GM10847 (cell line): ENCODE measurements at regions not wholly inside any gene's neighbourhood (a gene's known extent, or its start where the extent isn't known, plus 50 kb on each side); places are given as distances from the start of the nearest gene placed in this dataset.

ENCODE experiments used
- POLR2A ChIP-seq: IDR thresholded peaks from 2 replicates; pipeline ENCODE4 v1.6.1; 2011; ENCODE audit not compliant: insufficient read length; ENCODE audit errors: extremely low read depth

DNA sequence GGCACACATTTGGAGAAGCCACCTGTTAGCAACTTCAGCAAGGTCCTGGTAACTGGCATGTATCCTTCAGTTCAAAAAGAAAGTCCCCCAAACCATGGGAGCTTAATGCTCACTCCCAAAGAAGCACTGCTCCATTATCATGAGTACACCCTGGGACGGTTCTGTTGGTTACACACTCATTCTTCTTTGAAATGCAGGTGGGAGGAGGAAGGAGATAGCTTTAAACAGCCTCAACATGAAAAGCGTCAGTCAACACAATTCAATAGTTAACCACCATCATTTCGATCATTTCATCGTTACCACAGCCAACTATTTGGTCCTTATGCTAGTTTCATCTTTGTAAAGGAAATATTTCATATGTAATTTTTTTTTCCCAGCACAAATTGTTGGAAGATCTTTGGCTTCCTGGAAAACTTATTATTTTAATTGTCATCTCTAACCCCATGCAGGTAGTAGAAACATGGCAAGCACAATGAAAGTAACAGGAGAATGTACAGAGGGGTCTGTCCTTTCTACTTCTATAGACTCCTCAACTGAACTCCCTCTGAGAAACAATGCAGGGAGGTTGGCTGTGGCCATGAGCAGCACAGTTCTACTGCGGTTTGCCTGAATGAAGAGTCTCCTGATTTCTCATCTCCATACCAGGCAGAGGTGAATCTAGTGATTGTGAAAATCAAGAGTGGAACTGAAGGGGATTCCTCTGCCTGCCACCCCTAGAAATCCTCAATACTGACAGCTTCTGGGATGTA is 196.4 kb upstream of the FOXN3 start:
- TF ChIP-seq POLR2A: no peak

DNA sequence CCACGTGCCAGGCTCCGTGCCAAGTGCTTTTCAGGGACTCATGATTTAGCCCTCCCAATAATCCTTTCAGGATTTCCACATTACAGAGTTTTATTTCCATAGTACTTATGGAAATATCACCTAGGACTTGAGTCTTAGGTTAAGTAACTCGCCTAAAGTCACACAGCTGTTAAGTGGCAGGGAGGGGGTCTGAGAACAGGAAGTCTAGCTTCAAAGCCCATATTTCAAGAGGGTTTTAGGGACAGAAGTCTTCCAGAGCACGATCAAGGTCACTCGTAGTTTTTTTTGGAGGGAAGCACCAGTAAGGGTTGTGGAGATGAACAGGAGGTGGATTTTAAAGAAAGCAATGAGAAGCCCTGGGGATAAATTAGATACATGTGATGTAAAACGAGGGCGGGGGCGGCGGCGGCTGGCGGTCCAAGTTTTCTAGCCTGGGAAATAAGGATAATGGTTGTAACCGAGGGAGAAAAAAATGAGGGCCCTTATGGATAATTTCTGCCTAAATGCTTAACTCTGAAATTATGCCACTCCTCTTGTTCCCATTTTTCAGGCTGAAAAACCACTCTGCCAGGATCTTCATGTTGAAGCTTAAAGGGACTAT is 192.6 kb upstream of the FOXN3 start:
- no peak for TF ChIP-seq POLR2A

DNA sequence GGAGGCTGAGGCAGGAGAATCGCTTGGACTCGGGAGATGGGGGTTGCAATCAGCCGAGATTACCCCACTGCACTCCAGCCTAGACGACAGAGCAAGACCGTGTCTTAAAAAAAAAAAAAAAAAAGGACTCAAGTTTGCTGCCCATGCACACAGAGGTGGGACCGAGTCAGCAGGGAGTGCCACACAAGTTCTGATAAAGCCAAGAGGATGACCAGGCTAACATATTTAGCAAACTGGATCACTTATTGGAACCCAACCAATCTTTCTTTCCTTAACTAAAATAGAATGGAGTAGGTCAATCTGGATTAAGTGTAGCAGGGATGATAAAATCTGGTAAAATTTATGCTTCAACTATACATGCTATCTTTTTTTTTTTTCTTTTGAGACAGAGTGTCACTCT is 190.4 kb upstream of the FOXN3 start:
- no peak for TF ChIP-seq POLR2A

DNA sequence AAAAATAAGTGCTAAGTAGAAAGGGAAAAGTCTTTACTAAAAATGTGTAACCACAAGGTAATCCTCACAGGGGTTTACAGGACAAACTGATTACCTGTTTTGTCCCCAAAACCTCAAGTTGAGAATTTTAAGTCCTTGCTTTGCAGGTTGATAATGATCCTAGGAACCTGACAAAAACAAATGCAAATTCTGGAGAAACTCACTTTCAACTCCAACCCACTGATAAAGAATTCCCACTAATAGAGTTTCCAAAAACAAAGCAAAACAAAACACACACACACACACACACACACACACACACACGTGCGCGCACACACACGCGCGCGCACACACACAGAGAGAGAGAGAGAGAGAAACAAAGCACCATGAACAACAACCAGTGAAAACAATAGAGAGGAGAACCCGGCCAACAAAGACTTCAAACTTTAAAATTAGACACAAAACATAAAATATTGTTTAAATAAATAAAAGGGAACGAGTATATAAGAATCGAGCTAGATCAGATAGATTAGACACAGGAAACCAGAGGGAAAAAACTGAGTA is 187.0 kb upstream of the FOXN3 start:
- TF ChIP-seq POLR2A: no peak

DNA sequence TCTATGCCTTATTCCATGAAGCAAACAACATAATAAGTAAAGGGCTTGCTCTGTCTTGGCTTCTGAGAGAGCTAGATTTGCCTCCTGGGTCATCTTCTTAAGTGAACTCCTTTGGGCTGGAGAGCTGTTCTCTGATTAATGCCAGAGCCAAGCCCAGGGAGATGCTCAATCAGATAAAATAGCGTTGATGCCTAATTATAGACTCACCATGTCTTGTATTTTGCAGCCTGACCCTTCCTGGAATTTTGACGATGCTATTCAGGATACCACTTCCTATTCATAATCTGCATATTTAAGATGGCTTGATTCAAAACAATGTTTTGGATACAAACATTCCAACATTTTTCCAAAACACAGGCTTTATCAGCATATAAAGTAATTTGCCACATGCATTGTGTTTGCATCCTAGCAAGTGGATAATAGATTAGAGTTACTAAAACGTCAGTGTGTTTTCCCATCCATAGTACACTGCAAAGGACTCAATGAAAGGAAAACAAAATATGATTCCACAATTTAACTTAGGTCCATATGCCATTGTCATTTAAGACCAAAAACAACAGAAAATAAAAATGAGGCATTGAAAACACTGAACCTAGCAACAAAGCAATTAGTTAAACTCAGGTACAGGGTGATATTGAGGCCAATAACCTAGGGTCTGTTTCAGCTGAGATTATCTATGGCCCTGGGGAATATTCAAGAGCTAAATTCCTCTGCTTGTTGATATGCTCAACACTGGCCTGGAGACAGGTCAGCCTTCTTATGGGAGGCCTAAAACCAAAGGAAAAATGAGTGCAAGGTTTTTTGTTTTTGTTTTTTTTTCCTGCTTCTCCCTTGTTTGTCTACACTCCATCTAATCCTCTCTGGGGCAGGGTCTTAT is 184.2 kb upstream of the FOXN3 start:
- no peak for TF ChIP-seq POLR2A

DNA sequence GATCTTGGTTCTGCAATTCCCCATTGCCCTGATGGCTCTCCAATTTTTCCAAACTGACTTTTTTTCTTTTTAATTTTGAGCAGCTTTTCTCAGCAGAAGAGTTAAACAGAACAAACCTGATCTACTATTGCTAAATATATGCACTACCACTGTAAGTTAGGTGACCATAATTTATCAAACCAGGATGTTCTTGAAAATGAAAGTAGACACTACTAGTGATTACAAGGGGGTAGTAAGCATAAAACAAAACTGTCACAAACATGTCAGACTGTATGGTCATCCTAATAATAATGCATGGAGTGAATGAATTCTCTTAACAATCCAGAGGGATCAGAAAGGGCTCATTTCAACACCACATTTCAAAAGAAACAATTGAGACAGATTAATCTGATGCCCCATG is 183.0 kb upstream of the FOXN3 start:
- no peak for TF ChIP-seq POLR2A

DNA sequence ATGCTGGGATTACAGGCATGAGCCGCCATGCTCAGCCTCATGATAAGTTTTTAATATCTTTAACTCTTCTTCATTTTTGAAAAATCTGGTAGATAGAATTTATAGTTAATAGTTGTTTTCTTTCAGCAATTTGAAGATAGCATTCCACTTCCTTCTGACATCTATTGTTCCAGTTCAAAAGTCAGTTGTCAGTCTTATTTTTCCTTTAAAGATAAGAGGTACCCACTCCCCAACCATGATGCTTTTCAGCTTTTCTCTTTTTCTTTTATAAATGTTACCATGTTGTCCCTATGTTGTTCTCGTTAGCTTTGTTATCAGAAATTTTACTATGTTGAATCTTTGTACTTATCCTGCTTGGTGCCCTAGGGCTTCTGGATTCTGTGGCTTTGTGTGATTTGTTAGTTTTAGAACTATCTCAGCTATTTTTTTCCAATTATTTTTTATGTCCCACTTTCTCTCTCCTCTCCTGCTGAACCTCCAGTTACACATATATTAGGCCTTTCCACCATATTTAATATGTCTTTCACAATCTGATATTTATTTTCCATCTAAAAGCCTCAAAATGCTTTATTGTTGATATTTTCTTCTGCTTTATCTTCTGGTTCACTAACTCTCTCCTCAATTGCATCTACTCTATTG is 181.6 kb upstream of the FOXN3 start:
- TF ChIP-seq POLR2A: no peak

DNA sequence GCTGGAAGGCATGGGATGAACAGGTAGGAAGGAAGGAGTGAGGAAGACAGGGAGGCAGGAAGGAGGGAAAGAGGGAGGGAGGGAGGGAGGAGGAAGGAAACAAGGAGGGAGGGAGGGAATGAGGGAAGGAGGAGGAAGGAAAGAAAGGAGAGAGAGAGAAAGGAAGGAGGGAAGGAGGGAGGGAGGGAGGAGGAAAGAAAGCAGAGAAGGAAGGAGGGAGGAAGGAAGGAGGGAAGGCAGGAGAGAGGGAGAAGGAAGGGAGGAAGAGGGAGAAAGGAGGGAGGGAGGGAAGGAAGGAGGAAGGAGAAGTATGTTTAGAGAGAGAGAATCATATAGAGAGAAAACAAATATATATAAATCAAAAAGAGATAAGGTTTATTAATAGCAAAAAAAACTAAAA is 175.9 kb upstream of the FOXN3 start:
- no peak for TF ChIP-seq POLR2A

DNA sequence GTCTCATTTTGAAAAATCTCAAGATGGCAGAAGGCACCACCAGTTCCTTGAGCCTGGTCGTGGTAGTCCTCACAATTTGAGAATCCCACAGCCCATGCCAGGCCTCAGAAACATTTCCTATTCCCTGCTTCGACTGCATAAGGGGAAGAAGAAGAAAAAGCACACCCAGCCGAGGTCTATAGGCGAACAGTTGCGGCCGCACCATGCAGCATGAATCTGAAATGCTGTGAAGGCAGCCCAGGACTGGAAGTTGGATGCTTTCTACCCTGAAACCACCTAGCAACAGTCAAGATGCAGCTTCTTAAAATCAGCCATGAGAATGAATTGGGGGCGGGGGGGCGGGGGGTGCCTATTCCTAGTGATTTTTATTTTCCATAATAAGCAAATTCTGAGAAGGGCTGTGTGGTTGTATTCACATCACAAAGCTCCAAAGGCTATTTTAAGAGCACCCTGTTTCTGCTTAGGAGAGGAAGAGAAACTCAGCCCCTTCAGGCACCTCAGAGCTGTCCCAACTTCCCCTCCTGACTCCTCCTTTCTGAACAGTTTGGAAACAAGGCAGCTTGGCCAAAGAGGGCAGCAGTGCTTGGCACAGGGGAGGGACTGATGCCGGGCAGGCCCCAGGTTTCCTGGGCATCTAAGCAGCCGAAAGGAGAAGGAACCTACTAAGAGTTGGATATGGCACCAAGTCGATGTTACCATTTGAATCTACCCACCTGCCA is 172.5 kb upstream of the FOXN3 start:
- TF ChIP-seq POLR2A: no peak

DNA sequence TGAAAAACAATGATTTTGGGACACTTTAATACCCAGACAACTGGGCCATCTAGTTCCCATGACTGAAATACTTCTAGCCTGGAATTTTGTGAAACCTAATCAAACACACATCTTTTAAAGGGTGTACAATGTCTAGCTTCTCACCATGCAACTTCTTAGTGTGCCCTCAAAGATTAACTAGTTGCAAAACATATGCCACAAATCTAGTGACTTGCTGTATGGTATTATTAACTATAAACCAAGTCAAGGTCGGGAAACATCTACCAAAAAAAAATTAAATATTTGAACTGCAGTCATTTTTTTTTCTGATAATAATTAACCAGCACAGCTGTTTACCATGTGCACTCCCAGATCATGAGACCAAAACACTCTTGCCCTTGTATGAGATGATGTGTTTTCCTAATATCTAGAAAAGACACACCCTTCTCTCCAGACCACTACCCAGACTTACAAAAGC is 171.8 kb upstream of the FOXN3 start:
- no peak for TF ChIP-seq POLR2A

DNA sequence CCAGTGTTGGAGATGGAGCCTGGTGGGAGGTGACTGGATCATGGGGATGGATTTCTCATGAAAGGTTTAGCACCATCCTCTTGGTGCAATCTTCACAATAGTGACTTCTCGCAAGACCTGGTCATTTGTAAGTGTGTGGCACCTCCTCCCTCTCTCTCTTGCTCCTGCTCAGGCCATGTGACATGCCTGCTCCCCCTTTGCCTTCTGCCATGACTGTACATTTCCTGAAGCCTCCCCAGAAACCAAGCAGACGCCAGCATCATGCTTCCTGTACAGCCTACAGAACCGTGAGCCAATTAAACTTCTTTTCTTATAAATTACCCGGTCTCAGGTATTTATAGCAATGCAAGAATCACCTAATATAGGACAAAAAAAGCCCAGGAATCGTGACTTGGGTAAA is 171.0 kb upstream of the FOXN3 start:
- no peak for TF ChIP-seq POLR2A

DNA sequence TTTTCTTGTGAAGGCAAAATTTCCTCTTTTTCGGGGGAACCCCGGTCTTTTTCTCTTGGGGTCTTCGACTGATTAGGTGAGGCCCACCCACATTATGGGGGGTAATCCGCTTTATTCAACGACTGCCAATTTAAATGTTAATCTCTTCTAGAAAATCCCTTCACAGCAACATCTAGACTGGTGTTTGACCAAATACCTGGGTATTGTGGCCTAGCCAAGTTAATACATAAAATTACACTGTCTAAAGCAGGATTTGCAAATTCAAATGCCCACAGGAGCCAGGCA is 170.0 kb upstream of the FOXN3 start:
- TF ChIP-seq POLR2A: no peak

DNA sequence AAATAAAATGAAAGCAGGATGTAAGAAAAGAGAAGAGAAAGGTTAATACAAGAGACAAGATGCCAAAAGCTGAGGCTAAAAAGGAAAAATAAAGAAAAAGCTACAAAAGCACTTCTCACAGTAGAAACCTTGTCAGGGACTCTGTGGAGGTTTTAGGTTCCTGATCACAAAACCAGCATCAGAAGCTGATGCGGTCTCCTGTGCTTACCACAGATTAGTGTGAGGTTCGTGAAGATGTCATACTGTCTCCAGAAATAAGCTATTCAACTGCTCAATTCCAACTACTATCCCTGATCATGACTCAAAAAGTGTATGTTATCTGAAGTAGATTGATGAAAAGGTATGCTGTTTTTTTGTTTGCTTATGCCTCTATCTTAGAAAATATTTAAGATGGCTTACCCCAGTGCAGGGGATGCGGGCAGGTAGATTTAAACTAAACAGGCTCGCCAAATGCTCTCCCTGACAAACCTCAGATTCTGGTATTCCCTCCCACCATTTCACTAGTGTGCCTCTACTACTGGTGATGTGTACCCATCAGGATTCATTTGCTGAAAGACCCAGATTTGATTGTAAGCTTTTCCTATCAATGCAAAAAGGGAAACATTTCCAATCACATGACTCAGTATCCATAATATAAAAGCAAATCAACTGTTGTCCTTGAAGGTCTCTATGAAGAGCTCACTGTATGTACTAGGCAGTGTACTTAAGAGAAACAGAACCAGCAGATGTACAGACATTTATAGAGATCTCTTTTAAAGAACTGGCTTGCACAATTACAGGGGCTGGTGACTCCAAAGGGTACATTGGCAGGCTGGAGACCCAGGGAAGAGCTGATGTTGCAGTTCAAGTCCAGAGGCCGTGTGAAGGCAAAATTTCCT is 169.5 kb upstream of the FOXN3 start:
- TF ChIP-seq POLR2A: no peak

DNA sequence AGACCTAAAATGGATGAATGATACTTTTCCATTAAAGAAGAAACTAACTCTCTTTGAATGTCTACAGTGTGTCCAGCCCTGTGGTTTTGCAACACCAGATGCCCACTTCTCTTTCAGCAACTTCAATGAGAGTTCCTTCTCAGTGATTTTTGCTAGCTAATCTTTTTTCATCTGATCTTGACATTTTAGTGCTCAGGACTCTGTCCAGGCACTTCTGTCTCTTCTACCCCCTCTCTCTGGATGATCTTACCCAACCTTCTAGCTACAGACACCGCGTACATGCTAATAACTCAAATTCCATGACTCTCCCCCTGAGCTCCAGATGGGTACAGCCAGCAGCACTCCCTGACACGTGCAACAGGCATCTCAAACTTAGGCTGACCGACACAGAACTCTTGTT is 161.1 kb upstream of the FOXN3 start:
- no peak for TF ChIP-seq POLR2A
